GM23338 (cell line): ENCODE measurements at regions not wholly inside any gene's neighbourhood (a gene's known extent, or its start where the extent isn't known, plus 50 kb on each side); places are given as distances from the start of the nearest gene placed in this dataset.

Experiments used
- ATAC-seq: fragments of 200-7000 bp; cut with Tn5 transposase; 3 replicates; pipeline ENCODE4 v1.9.1; 2020
- DNase-seq: peaks from one replicate; pipeline ENCODE4 v3.0.0-alpha.2; 2015; ENCODE audit warnings: low spot score
- H2AFZ ChIP-seq: fragments of 200-600 bp; sonication (generic); 2 replicates; pipeline ENCODE4 v1.8.0; 2016; ENCODE audit warnings: antibody characterized with exemption, mild to moderate bottlenecking, moderate library complexity
- H3F3A ChIP-seq: fragments of 200-600 bp; sonication (generic); replicated peaks from 2 replicates; pipeline ENCODE4 v1.8.0; 2017; ENCODE audit warnings: antibody characterized with exemption, mixed run types, low read depth
- H3K27ac ChIP-seq: fragments of 200-600 bp; sonication (generic); 2 replicates; pipeline ENCODE4 v1.6.1; 2016; ENCODE audit warnings: low read depth
- H3K27me3 ChIP-seq: fragments of 200-600 bp; sonication (generic); 2 replicates; pipeline ENCODE4 v1.8.0; 2016; ENCODE audit warnings: mild to moderate bottlenecking, mixed run types, moderate library complexity; ENCODE audit not compliant: insufficient read depth
- H3K36me3 ChIP-seq: fragments of 200-600 bp; sonication (generic); 2 replicates; pipeline ENCODE4 v1.8.0; 2016; ENCODE audit warnings: mild to moderate bottlenecking; ENCODE audit not compliant: insufficient read depth
- H3K4me1 ChIP-seq: fragments of 200-600 bp; sonication (generic); 2 replicates; pipeline ENCODE4 v1.8.0; 2016; ENCODE audit warnings: mild to moderate bottlenecking, moderate library complexity; ENCODE audit not compliant: insufficient read depth
- H3K4me2 ChIP-seq: fragments of 200-600 bp; sonication (generic); 2 replicates; pipeline ENCODE4 v1.7.1; 2017; ENCODE audit warnings: mixed run types
- H3K4me3 ChIP-seq: fragments of 200-600 bp; sonication (generic); 2 replicates; pipeline ENCODE4 v1.6.1; 2016; ENCODE audit warnings: mixed run types
- H3K79me2 ChIP-seq: fragments of 200-600 bp; sonication (generic); replicated peaks from 2 replicates; pipeline ENCODE4 v1.8.0; 2017; ENCODE audit warnings: mild to moderate bottlenecking; ENCODE audit not compliant: insufficient read depth
- H3K9me2 ChIP-seq: fragments of 200-600 bp; sonication (generic); 2 replicates; pipeline ENCODE4 v1.8.0; 2017; ENCODE audit not compliant: insufficient read depth
- H4K20me1 ChIP-seq: fragments of 200-600 bp; sonication (generic); replicated peaks from 2 replicates; pipeline ENCODE4 v1.8.0; 2017; ENCODE audit warnings: mild to moderate bottlenecking; ENCODE audit not compliant: insufficient read depth
- H3K27ac Mint-ChIP-seq: 2 replicates; pipeline ENCODE4 v1.8.0; 2020; ENCODE audit warnings: inconsistent platforms, mild to moderate bottlenecking, moderate library complexity, mixed read lengths
- H3K27me3 Mint-ChIP-seq: 3 replicates; pipeline ENCODE4 v1.8.0; 2022; ENCODE audit warnings: low read depth, mild to moderate bottlenecking, moderate library complexity, mixed read lengths, inconsistent platforms; ENCODE audit not compliant: insufficient read depth, poor library complexity
- H3K36me3 Mint-ChIP-seq: 3 replicates; pipeline ENCODE4 v1.8.0; 2021; ENCODE audit warnings: low read depth, mild to moderate bottlenecking, inconsistent platforms, moderate library complexity, mixed read lengths
- H3K4me1 Mint-ChIP-seq: 3 replicates; pipeline ENCODE4 v1.8.0; 2020; ENCODE audit warnings: mild to moderate bottlenecking, inconsistent platforms, mixed read lengths
- H3K4me3 Mint-ChIP-seq: 3 replicates; pipeline ENCODE4 v1.8.0; 2021; ENCODE audit warnings: moderate library complexity, mild to moderate bottlenecking, inconsistent platforms, mixed read lengths
- H3K9me3 Mint-ChIP-seq: 3 replicates; pipeline ENCODE4 v1.8.0; 2020; ENCODE audit warnings: moderate library complexity, mild to moderate bottlenecking, inconsistent platforms, mixed read lengths
- CREB1 ChIP-seq: fragments of 250-450 bp; sonication (Bioruptor Pico); IDR thresholded peaks from 2 replicates; pipeline ENCODE4 v1.5.0; 2020; ENCODE audit warnings: low read depth, mild to moderate bottlenecking, moderate library complexity
- ETS1 ChIP-seq: IDR thresholded peaks from 2 replicates; pipeline ENCODE4 v1.6.1; 2016; ENCODE audit warnings: antibody characterized with exemption
- EZH2 ChIP-seq: fragments of 200-600 bp; sonication (generic); IDR thresholded peaks from one replicate; pipeline ENCODE4 v1.8.0; 2017; ENCODE audit warnings: antibody characterized with exemption, mild to moderate bottlenecking, low read depth; ENCODE audit not compliant: unreplicated experiment
- EZH2phosphoT487 ChIP-seq: fragments of 200-600 bp; sonication (generic); IDR thresholded peaks from one replicate; pipeline ENCODE4 v1.8.1; 2018; ENCODE audit warnings: antibody characterized with exemption; ENCODE audit not compliant: unreplicated experiment
- JUNB ChIP-seq: IDR thresholded peaks from one replicate; pipeline ENCODE4 v1.6.1; 2016; ENCODE audit warnings: antibody characterized with exemption; ENCODE audit not compliant: unreplicated experiment
- NANOG ChIP-seq: IDR thresholded peaks from 2 replicates; pipeline ENCODE4 v1.6.1; 2016; ENCODE audit warnings: antibody characterized with exemption, borderline replicate concordance
- POLR2AphosphoS5 ChIP-seq: IDR thresholded peaks from 2 replicates; pipeline ENCODE4 v1.6.1; 2016; ENCODE audit warnings: antibody characterized with exemption, low read depth
- REST ChIP-seq: IDR thresholded peaks from one replicate; pipeline ENCODE4 v1.6.1; 2018; ENCODE audit warnings: antibody characterized with exemption; ENCODE audit not compliant: unreplicated experiment
- STAT1 ChIP-seq: IDR thresholded peaks from one replicate; pipeline ENCODE4 v1.6.1; 2016; ENCODE audit warnings: antibody characterized with exemption; ENCODE audit not compliant: unreplicated experiment
- ZNF114 ChIP-seq: fragments of 250-450 bp; sonication (Bioruptor Pico); IDR thresholded peaks from 2 replicates; pipeline ENCODE4 v1.5.0; 2020; ENCODE audit warnings: mild to moderate bottlenecking, moderate library complexity
- ZNF331 ChIP-seq: fragments of 250-450 bp; sonication (Bioruptor Pico); IDR thresholded peaks from 2 replicates; pipeline ENCODE4 v1.5.0; 2020; ENCODE audit warnings: low read depth, mild to moderate bottlenecking, moderate library complexity
- ZNF462 ChIP-seq: fragments of 250-450 bp; sonication (Bioruptor Pico); IDR thresholded peaks from 2 replicates; pipeline ENCODE4 v1.5.0; 2020; ENCODE audit warnings: mild to moderate bottlenecking, moderate library complexity

- no peak for TF ChIP-seq ZNF462 (CRISPR knock-in tag)
- no peak for TF ChIP-seq CREB1 (CRISPR knock-in tag)
These were observed 62.8 kb upstream of the NKX1-1 start (continued) for GRCh38 chr4:1469043-1469442.

- Histone ChIP-seq H3K27ac (no peak overlapping the region), H3K4me3 (no peak overlapping the region), H3K4me1 (no peaks in the 10 kb centered on the region), H3F3A (no peaks in the 10 kb centered on the region), H3K9me2 (peaks cover 7% of the 10 kb centered on the region; the same call in 1 of the 2 replicates), H3K4me2 (no peak overlapping the region), H3K36me3 (no peaks in the 10 kb centered on the region), H2AFZ (no peak overlapping the region), H4K20me1 (no peaks in the 10 kb centered on the region), H3K79me2 (no peaks in the 10 kb centered on the region), H3K27me3 (peaks cover 5% of the 10 kb centered on the region)
- H3K27ac Mint-ChIP-seq: no peak overlapping the region
- H3K4me3 Mint-ChIP-seq: no peak overlapping the region
- peaks cover 17% of the 10 kb centered on the region for H3K27me3 Mint-ChIP-seq
- H3K36me3 Mint-ChIP-seq: peaks cover 7% of the 10 kb centered on the region; the same call in 2 of the 3 replicates
- ATAC-seq (no peak), DNase-seq (no peak)
- H3K4me1 Mint-ChIP-seq: no peaks in the 10 kb centered on the region
- peaks cover 13% of the 10 kb centered on the region for H3K9me3 Mint-ChIP-seq
- no peak for TF ChIP-seq ZNF331
- no peak for TF ChIP-seq CREB1 (CRISPR knock-in tag)
- TF ChIP-seq EZH2phosphoT487: no peak
- TF ChIP-seq STAT1: no peak
- TF ChIP-seq REST: no peak
- TF ChIP-seq ETS1: no peak
- TF ChIP-seq JUNB: no peak
- no peak for TF ChIP-seq EZH2
- TF ChIP-seq NANOG: no peak
- no peak for TF ChIP-seq POLR2AphosphoS5
- no peak for TF ChIP-seq ZNF114 (CRISPR knock-in tag)
These were observed 61.6 kb upstream of the NKX1-1 start for GRCh38 chr4:1467581-1468458.
